HL-60 (cell line): ENCODE measurements at regions not wholly inside any gene's neighbourhood (a gene's known extent, or its start where the extent isn't known, plus 50 kb on each side); places are given as distances from the start of the nearest gene placed in this dataset.

Experiments used
- GABPA ChIP-seq: IDR thresholded peaks from 2 replicates; pipeline ENCODE4 v1.6.1; 2012; ENCODE audit warnings: low read depth
- POLR2AphosphoS5 ChIP-seq: IDR thresholded peaks from 2 replicates; pipeline ENCODE4 v1.6.1; 2012; ENCODE audit warnings: low read depth
- SPI1 ChIP-seq: IDR thresholded peaks from 2 replicates; pipeline ENCODE4 v1.6.1; 2012; ENCODE audit warnings: low read depth, mild to moderate bottlenecking, borderline replicate concordance
- TF ChIP-seq, protein P1 (sequence below): IDR thresholded peaks from one replicate; pipeline ENCODE4 v1.5.1; 2011; ENCODE audit warnings: low read length, control low read depth, inconsistent platforms; ENCODE audit not compliant: insufficient read depth

DNA sequence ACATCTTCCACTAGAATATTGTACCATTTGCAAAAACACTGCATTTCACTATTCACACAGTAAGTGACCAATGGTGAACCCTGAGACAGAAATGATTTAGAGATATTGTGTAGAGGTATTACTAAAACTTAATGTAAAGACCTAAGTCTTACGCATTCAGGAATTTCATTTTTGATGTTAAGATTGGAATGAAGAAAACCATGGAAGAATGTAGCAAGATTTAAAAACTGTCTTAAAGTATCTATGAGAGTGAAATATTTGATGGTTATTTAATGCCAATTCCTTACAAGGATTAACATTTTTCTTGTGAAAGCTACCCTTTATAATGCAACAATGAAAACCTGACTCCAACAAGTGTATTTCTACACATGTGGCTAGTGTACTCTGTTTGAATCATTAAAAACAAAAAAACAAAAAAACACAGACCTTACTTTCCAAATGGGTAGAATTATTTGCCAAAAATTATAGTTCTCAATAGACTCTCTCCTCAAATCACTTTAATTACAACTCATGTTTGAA lies 172.0 kb downstream of the NNT start:
- TF ChIP-seq, protein P1, sequence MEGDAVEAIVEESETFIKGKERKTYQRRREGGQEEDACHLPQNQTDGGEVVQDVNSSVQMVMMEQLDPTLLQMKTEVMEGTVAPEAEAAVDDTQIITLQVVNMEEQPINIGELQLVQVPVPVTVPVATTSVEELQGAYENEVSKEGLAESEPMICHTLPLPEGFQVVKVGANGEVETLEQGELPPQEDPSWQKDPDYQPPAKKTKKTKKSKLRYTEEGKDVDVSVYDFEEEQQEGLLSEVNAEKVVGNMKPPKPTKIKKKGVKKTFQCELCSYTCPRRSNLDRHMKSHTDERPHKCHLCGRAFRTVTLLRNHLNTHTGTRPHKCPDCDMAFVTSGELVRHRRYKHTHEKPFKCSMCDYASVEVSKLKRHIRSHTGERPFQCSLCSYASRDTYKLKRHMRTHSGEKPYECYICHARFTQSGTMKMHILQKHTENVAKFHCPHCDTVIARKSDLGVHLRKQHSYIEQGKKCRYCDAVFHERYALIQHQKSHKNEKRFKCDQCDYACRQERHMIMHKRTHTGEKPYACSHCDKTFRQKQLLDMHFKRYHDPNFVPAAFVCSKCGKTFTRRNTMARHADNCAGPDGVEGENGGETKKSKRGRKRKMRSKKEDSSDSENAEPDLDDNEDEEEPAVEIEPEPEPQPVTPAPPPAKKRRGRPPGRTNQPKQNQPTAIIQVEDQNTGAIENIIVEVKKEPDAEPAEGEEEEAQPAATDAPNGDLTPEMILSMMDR, result no peak
- TF ChIP-seq GABPA, result no peak
- no peak for TF ChIP-seq POLR2AphosphoS5
- TF ChIP-seq SPI1, result no peak
